HCT116 (cell line): ENCODE measurements at regions not wholly inside any gene's neighbourhood (a gene's known extent, or its start where the extent isn't known, plus 50 kb on each side); places are given as distances from the start of the nearest gene placed in this dataset.
"Not testable (repeated sequence)": the region's sequence is repeated elsewhere in the genome, so short reads cannot be mapped to it uniquely, and the experiment has no call there.

Source experiments
- ATAC-seq: fragments of 200-7000 bp; cut with Tn5 transposase; 2 replicates; pipeline ENCODE4 v1.9.1; 2020; ENCODE audit warnings: mild to moderate bottlenecking, moderate library complexity
- BruUV-seq: library from RNA; stranded (reverse); fragments of 400-500 nt; replicated peaks from 2 replicates; lab custom pipeline; 2021; lab: Mats Ljungman, UMichigan
- CTCF ChIA-PET: fragments of 300-600 bp; sonication (Branson Sonifier 250); formaldehyde crosslinking; loops from one replicate; lab custom pipeline; 2021; ENCODE audit warnings: antibody characterized with exemption; lab: Charles Lee
- POLR2A ChIA-PET: fragments of 300-600, 350-600 bp; sonication (Branson Sonifier 250); formaldehyde crosslinking; loops from one replicate; lab custom pipeline; 2021; ENCODE audit warnings: antibody characterized with exemption; lab: Charles Lee
- RAD21 ChIA-PET, 2 experiments: fragments of 300-600 bp; sonication (Branson Sonifier 250); formaldehyde crosslinking; loops; one replicate each; lab custom pipeline; 2023; ENCODE audit warnings: low total read pairs in 2 of 2; ENCODE audit not compliant: uncharacterized antibody in 2 of 2, unreplicated experiment in 2 of 2, low non-redundant PET in 1 of 2; lab: Charles Lee
- DNase-seq: peaks from one replicate; pipeline ENCODE4 v3.0.0-alpha.2; 2010; ENCODE audit warnings: low read depth, low spot score
- H2AFZ ChIP-seq: fragments of 200-600 bp; shearing (Covaris generic), sonication (generic); 2 replicates; pipeline ENCODE4 v1.6.1; 2017; ENCODE audit warnings: low read depth, mixed run types, mixed read lengths, antibody characterized with exemption, low read length; ENCODE audit not compliant: poor library complexity, severe bottlenecking
- H3K27ac ChIP-seq: 2 replicates; pipeline ENCODE4 v1.5.1; 2012; ENCODE audit warnings: low read depth, low read length
- H3K27me3 ChIP-seq: fragments of 200-600 bp; sonication (generic); 2 replicates; pipeline ENCODE4 v1.6.1; 2016; ENCODE audit warnings: mixed run types, low read length, mixed read lengths; ENCODE audit not compliant: insufficient read depth
- H3K36me3 ChIP-seq, 2 experiments: fragments of 200-500 bp in 1 of 2; fragments of 200-600 bp in 1 of 2; sonication (Bioruptor generic) in 1 of 2; sonication (generic) in 1 of 2; 2 replicates each; pipeline versions ENCODE4 v1.5.1 to v1.6.1; 2014 to 2016; ENCODE audit warnings: low read length in 2 of 2, inconsistent platforms in 1 of 2, mixed read lengths in 1 of 2, mixed run types in 1 of 2; ENCODE audit not compliant: insufficient read depth in 2 of 2, control insufficient read depth in 1 of 2
- H3K4me1 ChIP-seq, 2 experiments: fragments of 200-600 bp in 1 of 2; sonication (generic) in 1 of 2; 2 replicates each; pipeline versions ENCODE4 v1.5.1 to v1.6.1; 2012 to 2017; ENCODE audit warnings: low read length in 2 of 2, inconsistent platforms in 1 of 2, mild to moderate bottlenecking in 1 of 2, mixed read lengths in 1 of 2, mixed run types in 1 of 2, moderate library complexity in 1 of 2; ENCODE audit not compliant: insufficient read depth in 2 of 2, control insufficient read depth in 1 of 2
- H3K4me2 ChIP-seq: fragments of 200-600 bp; sonication (generic); 2 replicates; pipeline ENCODE4 v1.6.1; 2017; ENCODE audit warnings: mixed run types, low read length, mixed read lengths
- H3K4me3 ChIP-seq, 2 experiments: fragments of 200-600 bp in 1 of 2; sonication (generic) in 1 of 2; replicated peaks in 1 of 2; 2 replicates each; pipeline ENCODE4 v1.5.1; 2011 to 2016; ENCODE audit warnings: low read length in 2 of 2, control low read depth in 1 of 2, low read depth in 1 of 2, mild to moderate bottlenecking in 1 of 2, mixed read lengths in 1 of 2, mixed run types in 1 of 2
- H3K79me2 ChIP-seq: fragments of 200-600 bp; sonication (generic); 2 replicates; pipeline ENCODE4 v1.6.1; 2017; ENCODE audit warnings: mild to moderate bottlenecking, mixed run types, low read length, moderate library complexity, mixed read lengths; ENCODE audit not compliant: insufficient read depth
- H3K9ac ChIP-seq: fragments of 200-600 bp; sonication (generic); 2 replicates; pipeline ENCODE4 v1.6.1; 2016; ENCODE audit warnings: low read length, mixed read lengths
- H3K9me2 ChIP-seq: fragments of 200-600 bp; sonication (generic), shearing (Covaris generic); 2 replicates; pipeline ENCODE4 v1.6.1; 2017; ENCODE audit warnings: mixed run types, mild to moderate bottlenecking, moderate library complexity; ENCODE audit not compliant: insufficient read depth
- H3K9me3 ChIP-seq, 2 experiments: fragments of 200-500 bp in 1 of 2; fragments of 200-600 bp in 1 of 2; sonication (Bioruptor generic) in 1 of 2; sonication (generic) in 1 of 2; 2 replicates each; pipeline ENCODE4 v1.6.1; 2014 to 2017; ENCODE audit warnings: low read length in 2 of 2, mixed read lengths in 2 of 2, inconsistent platforms in 1 of 2, low read depth in 1 of 2, mild to moderate bottlenecking in 1 of 2, mixed run types in 1 of 2, moderate library complexity in 1 of 2; ENCODE audit not compliant: control insufficient read depth in 1 of 2, insufficient read depth in 1 of 2
- H4K20me1 ChIP-seq: fragments of 200-600 bp; sonication (generic), shearing (Covaris generic); 2 replicates; pipeline ENCODE4 v1.6.1; 2017; ENCODE audit warnings: mixed run types, mild to moderate bottlenecking, moderate library complexity; ENCODE audit not compliant: insufficient read depth
- CEBPB ChIP-seq: IDR thresholded peaks from 2 replicates; pipeline ENCODE4 v1.6.1; 2012; ENCODE audit warnings: low read depth
- CTCF ChIP-seq, 3 experiments: fragments of 200-600 bp in 1 of 3; sonication (generic) in 1 of 3; IDR thresholded peaks in 2 of 3; conservative IDR thresholded peaks in 1 of 3; 2 replicates each; pipeline ENCODE4 v1.5.1; 2012 to 2017; ENCODE audit warnings: low read depth in 2 of 3, low read length in 2 of 3, antibody characterized with exemption in 1 of 3, borderline replicate concordance in 1 of 3, control low read depth in 1 of 3, mild to moderate bottlenecking in 1 of 3, mixed read lengths in 1 of 3, mixed run types in 1 of 3, moderate library complexity in 1 of 3; ENCODE audit not compliant: insufficient read depth in 1 of 3
- EGR1 ChIP-seq: IDR thresholded peaks from 2 replicates; pipeline ENCODE4 v1.6.1; 2012; ENCODE audit warnings: low read depth
- EZH2phosphoT487 ChIP-seq: fragments of 200-600 bp; IDR thresholded peaks from 2 replicates; pipeline ENCODE4 v1.6.1; 2018; ENCODE audit warnings: antibody characterized with exemption, borderline replicate concordance
- JUND ChIP-seq: IDR thresholded peaks from 2 replicates; pipeline ENCODE4 v1.6.1; 2012
- POLR2A ChIP-seq: IDR thresholded peaks from 2 replicates; pipeline ENCODE4 v1.7.0; 2011; ENCODE audit warnings: borderline replicate concordance; ENCODE audit not compliant: insufficient read depth, insufficient read length; ENCODE audit errors: extremely low read depth
- RAD21 ChIP-seq: IDR thresholded peaks from 2 replicates; pipeline ENCODE4 v1.6.1; 2012; ENCODE audit warnings: low read depth, mild to moderate bottlenecking
- SIN3A ChIP-seq: IDR thresholded peaks from 2 replicates; pipeline ENCODE4 v1.6.1; 2012; ENCODE audit warnings: low read depth
- SP1 ChIP-seq: IDR thresholded peaks from 2 replicates; pipeline ENCODE4 v1.6.1; 2012; ENCODE audit warnings: low read depth
- SRF ChIP-seq: IDR thresholded peaks from 2 replicates; pipeline ENCODE4 v1.6.1; 2012; ENCODE audit warnings: low read depth
- TCF7L2 ChIP-seq: IDR thresholded peaks from 2 replicates; pipeline ENCODE4 v1.7.0; 2011; ENCODE audit warnings: borderline replicate concordance, inconsistent platforms; ENCODE audit not compliant: insufficient read depth, insufficient read length; ENCODE audit errors: extremely low read depth
- YY1 ChIP-seq: IDR thresholded peaks from 2 replicates; pipeline ENCODE4 v1.6.1; 2011; ENCODE audit warnings: low read length, low read depth, moderate library complexity, mild to moderate bottlenecking; ENCODE audit not compliant: insufficient replicate concordance; ENCODE audit errors: extremely low read depth
- ZFX ChIP-seq: fragments of 450-650 bp; IDR thresholded peaks from 2 replicates; pipeline ENCODE4 v1.6.1; 2017
- ZNF274 ChIP-seq: fragments of 200-500 bp; sonication (Bioruptor generic); IDR thresholded peaks from 2 replicates; pipeline ENCODE4 v1.6.1; 2014; ENCODE audit warnings: mild to moderate bottlenecking, low read depth, low read length, inconsistent platforms
- intact Hi-C: fragments of 100-400 bp; cut with micrococcal nuclease; formaldehyde crosslinking; loops from 2 replicates; pipeline ENCODE4 v1.10.0; 2022

- ATAC-seq, H3K27me3 ChIP-seq, H2AFZ ChIP-seq, H3K9me2 ChIP-seq, POLR2A ChIA-PET, H3K4me2 ChIP-seq, DNase-seq, H3K9ac ChIP-seq, RAD21 ChIA-PET, H4K20me1 ChIP-seq, CTCF ChIA-PET, intact Hi-C loops, BruUV-seq, H3K4me3 ChIP-seq, H3K79me2 ChIP-seq, H3K27ac ChIP-seq, H3K9me3 ChIP-seq, H3K36me3 ChIP-seq: not testable (repeated sequence)
- H3K4me1 ChIP-seq = peaks cover 0 to 14% of the 10 kb centered on the region in 2 experiments; a peak in 2 of 4 replicates
Measured at GRCh38 chr4:110413807-110414560, 62.0 kb upstream of the ENPEP start.

GRCh38 chr4:110412354-110413065 lies 63.4 kb upstream of the ENPEP start:
- Histone ChIP-seq H3K27ac (no peak overlapping the region), H3K79me2 (no peaks in the 10 kb centered on the region), H3K4me1 (peaks cover 0 to 14% of the 10 kb centered on the region in 2 experiments; a peak in 2 of 4 replicates), H2AFZ (no peak overlapping the region), H3K9me3 (0 out of 4 replicates have a peak, but pooled peaks cover 0 to 3% of the 10 kb centered on the region in 2 experiments), H4K20me1 (no peaks in the 10 kb centered on the region), H3K9me2 (no peaks in the 10 kb centered on the region), H3K36me3 (no peaks in the 10 kb centered on the region), H3K9ac (no peak overlapping the region), H3K4me3 (peak overlapping the region in 1 of 2 experiments; percentile 80; a peak in 1 of 4 replicates), H3K4me2 (peak overlapping the region; percentile 91), H3K27me3 (no peaks in the 10 kb centered on the region)
- BruUV-seq = no TSS peak
- no peak for TF ChIP-seq SIN3A
- TF ChIP-seq RAD21 = no peak
- no peak for TF ChIP-seq ZNF274
- TF ChIP-seq CTCF (IDR thresholded peaks at IDR 0.05 in 2 of 3, conservative IDR thresholded peaks at IDR 0.05 in 1 of 3; ENCODE audit: borderline replicate concordance in 1 of 3, insufficient read depth in 1 of 3, low read depth in 2 of 3, low read length in 2 of 3) = no peak
- TF ChIP-seq CEBPB = no peak
- TF ChIP-seq JUND = no peak
- no peak for TF ChIP-seq POLR2A
- TF ChIP-seq SRF = no peak
- no peak for TF ChIP-seq SP1
- TF ChIP-seq TCF7L2 = no peak
- TF ChIP-seq EGR1 = no peak
- no peak for TF ChIP-seq EZH2phosphoT487
- no peak for TF ChIP-seq YY1
- TF ChIP-seq ZFX = no peak
- ATAC-seq (no peak), DNase-seq (no peak)
- ChIA-PET POLR2A (no interaction called here), RAD21 (no interaction called here), CTCF (no interaction called here)
- intact Hi-C loops = no loop called here
